ENCODE measurements at regions not wholly inside any gene's neighbourhood (a gene's known extent, or its start where the extent isn't known, plus 50 kb on each side); places are given as distances from the start of the nearest gene placed in this dataset.

- no peak for FAIRE-seq
- peak; percentile 35 for ATAC-seq
- no peak overlapping the region for H3K4me3 ChIP-seq (replicated peaks in 1 of 3; ENCODE audit: insufficient read depth in 1 of 3, low read depth in 2 of 3, low read length in 3 of 3)
- BruUV-seq (replicated peaks), result no TSS peak
- no peak overlapping the region for H2AFZ ChIP-seq (ENCODE audit: low read length)
- WGBS (ENCODE audit: low lambda C conversion rate), result 4% methylated on average over 4 of the region's 12 CpGs
- H3K79me2 ChIP-seq (ENCODE audit: insufficient read depth, low read length), result no peaks in the 10 kb centered on the region
- H3K4me2 ChIP-seq (ENCODE audit: low read depth, low read length), result no peak overlapping the region
- ChIA-PET POLR2A (no interaction called here), CTCF (ENCODE audit: low intra/inter-chr PET ratio, low total read pairs) (no interaction called here)
- DNase-seq (ENCODE audit: low spot score), result no peak
- no peak overlapping the region for H3K27ac ChIP-seq (ENCODE audit: extremely low read length, insufficient read depth, low read length)
- H3K9me3 ChIP-seq (ENCODE audit: low read length), result no peaks in the 10 kb centered on the region
- no peaks in the 10 kb centered on the region for H3K27me3 ChIP-seq (ENCODE audit: control insufficient read depth in 1 of 2, insufficient read depth in 2 of 2, low read length in 2 of 2)
- H3K9ac ChIP-seq (ENCODE audit: insufficient read depth, low read depth, low read length), result no peak overlapping the region
- H3K36me3 ChIP-seq (replicated peaks in 1 of 2; ENCODE audit: control insufficient read depth in 1 of 2, insufficient read depth in 2 of 2, low read length in 2 of 2), result no peaks in the 10 kb centered on the region
- intact Hi-C loops (cut with micrococcal nuclease; ENCODE audit: unreplicated experiment) (no loop called here), in situ Hi-C loops (cut with HindIII; ENCODE audit: extremely low pct_ligation_motif_present, low pct_unique_long_range_greater_than_20kb) (no loop called here)
- TF ChIP-seq GABPB1 (CRISPR knock-in tag; IDR thresholded peaks at IDR 0.05) (no peak), ZNF660 (CRISPR knock-in tag; IDR thresholded peaks at IDR 0.05; ENCODE audit: borderline replicate concordance, low read depth) (no peak), ZSCAN21 (CRISPR knock-in tag; IDR thresholded peaks at IDR 0.05; ENCODE audit: borderline replicate concordance) (no peak), ARNT (IDR thresholded peaks at IDR 0.05) (no peak), ZZZ3 (CRISPR knock-in tag; IDR thresholded peaks at IDR 0.05; ENCODE audit: borderline replicate concordance) (no peak), GATAD2A (CRISPR knock-in tag; IDR thresholded peaks at IDR 0.05) (no peak), ZNF773 (CRISPR knock-in tag; IDR thresholded peaks at IDR 0.05; ENCODE audit: borderline replicate concordance) (no peak), ZMAT3 (CRISPR knock-in tag; conservative IDR thresholded peaks at IDR 0.05) (no peak), HOXA3 (CRISPR knock-in tag; IDR thresholded peaks at IDR 0.05) (no peak), ZNF33B (CRISPR knock-in tag; IDR thresholded peaks at IDR 0.05) (no peak)
- no peaks in the 10 kb centered on the region for H3K4me1 ChIP-seq (ENCODE audit: insufficient read depth, low read length)
- no peaks in the 10 kb centered on the region for H4K20me1 ChIP-seq (ENCODE audit: insufficient read depth, low read length)
Observed at GRCh38 chr10:37727491-37728352, 129.7 kb downstream of the ZNF248 start.

GRCh38 chr10:37721100-37721499, 136.3 kb downstream of the ZNF248 start:
- no peak overlapping the region for H2AFZ ChIP-seq (ENCODE audit: low read length)
- TF ChIP-seq ZNF513 (CRISPR knock-in tag; conservative IDR thresholded peaks at IDR 0.05) (no peak), IKZF5 (CRISPR knock-in tag; IDR thresholded peaks at IDR 0.05) (no peak), ZNF720 (CRISPR knock-in tag; IDR thresholded peaks at IDR 0.05) (no peak), ZSCAN22 (CRISPR knock-in tag; IDR thresholded peaks at IDR 0.05) (no peak), ZSCAN30 (CRISPR knock-in tag; IDR thresholded peaks at IDR 0.05) (no peak), HOXA5 (CRISPR knock-in tag; IDR thresholded peaks at IDR 0.05) (no peak), CHD2 (IDR thresholded peaks at IDR 0.05; ENCODE audit: low read depth, low read length) (no peak), ISX (CRISPR knock-in tag; conservative IDR thresholded peaks at IDR 0.05) (no peak)

More at GRCh38 chr10:37721100-37721499, 136.3 kb downstream of the ZNF248 start:
- H3K36me3 ChIP-seq (replicated peaks in 1 of 2; ENCODE audit: control insufficient read depth in 1 of 2, insufficient read depth in 2 of 2, low read length in 2 of 2), result no peaks in the 10 kb centered on the region
- no peak overlapping the region for H3K4me3 ChIP-seq (replicated peaks in 1 of 3; ENCODE audit: insufficient read depth in 1 of 3, low read depth in 2 of 3, low read length in 3 of 3)
- BruUV-seq (replicated peaks), result no TSS peak
- in situ Hi-C loops (cut with HindIII; ENCODE audit: extremely low pct_ligation_motif_present, low pct_unique_long_range_greater_than_20kb) (no loop called here), intact Hi-C loops (cut with micrococcal nuclease; ENCODE audit: unreplicated experiment) (no loop called here)
- H3K4me1 ChIP-seq (ENCODE audit: insufficient read depth, low read length), result peaks cover 10% of the 10 kb centered on the region
- H3K9me3 ChIP-seq (ENCODE audit: low read length), result no peaks in the 10 kb centered on the region
- no peaks in the 10 kb centered on the region for H3K27me3 ChIP-seq (ENCODE audit: control insufficient read depth in 1 of 2, insufficient read depth in 2 of 2, low read length in 2 of 2)
- H3K9ac ChIP-seq (ENCODE audit: insufficient read depth, low read depth, low read length), result no peak overlapping the region
- ChIA-PET POLR2A (no interaction called here), CTCF (ENCODE audit: low intra/inter-chr PET ratio, low total read pairs) (no interaction called here)
- H3K79me2 ChIP-seq (ENCODE audit: insufficient read depth, low read length), result no peaks in the 10 kb centered on the region
- FAIRE-seq (no peak), DNase-seq (ENCODE audit: low spot score) (no peak), ATAC-seq (peak; percentile 33; the same call in 2 of the 3 replicates)
- no peak overlapping the region for H3K27ac ChIP-seq (ENCODE audit: extremely low read length, insufficient read depth, low read length)
- 7% methylated on average over 3 of the region's 3 CpGs for WGBS (ENCODE audit: low lambda C conversion rate)
- H3K4me2 ChIP-seq (ENCODE audit: low read depth, low read length), result no peak overlapping the region
- no peaks in the 10 kb centered on the region for H4K20me1 ChIP-seq (ENCODE audit: insufficient read depth, low read length)

Measured in HepG2 (cell line).